Thoracic aorta (tissue), 2 donors: ENCODE measurements at regions not wholly inside any gene's neighbourhood (a gene's known extent, or its start where the extent isn't known, plus 50 kb on each side); places are given as distances from the start of the nearest gene placed in this dataset.

Experiments
- ATAC-seq: fragments of 150-250 bp; one replicate; pipeline ENCODE4 v1.8.0; 2017; ENCODE audit warnings: low read depth; ENCODE audit not compliant: insufficient number of reproducible peaks, low FRiP score
- DNase-seq: peaks from one replicate; pipeline ENCODE4 v3.0.0-alpha.2; 2020; ENCODE audit warnings: low spot score
- H3K27ac ChIP-seq, 2 donors: fragments of 200-600 bp; sonication (generic); 1 replicate in 1 of 2; 2 replicates in 1 of 2; pipeline ENCODE4 v1.5.1; 2016; ENCODE audit warnings: mild to moderate bottlenecking in 2 of 2, moderate library complexity in 2 of 2
- H3K27me3 ChIP-seq: fragments of 200-600 bp; sonication (generic); replicated peaks from 2 replicates; pipeline ENCODE4 v1.6.0; 2016; ENCODE audit warnings: mild to moderate bottlenecking; ENCODE audit not compliant: insufficient read depth
- H3K36me3 ChIP-seq: fragments of 200-600 bp; sonication (generic); one replicate; pipeline ENCODE4 v1.5.1; 2016
- H3K4me1 ChIP-seq, 2 donors: fragments of 200-600 bp; sonication (generic); 1 replicate in 1 of 2; 2 replicates in 1 of 2; pipeline versions ENCODE4 v1.5.1 to v1.6.0; 2016; ENCODE audit warnings: low read depth in 2 of 2, mild to moderate bottlenecking in 1 of 2; ENCODE audit not compliant: control insufficient read depth in 1 of 2
- H3K4me3 ChIP-seq: fragments of 200-600 bp; sonication (generic); 2 replicates; pipeline ENCODE4 v1.5.1; 2016; ENCODE audit warnings: mild to moderate bottlenecking
- H3K9me3 ChIP-seq: fragments of 200-600 bp; sonication (generic); 2 replicates; pipeline ENCODE4 v1.5.1; 2016
- TF ChIP-seq, protein P1 (sequence below): fragments of 200-600 bp; sonication (generic); IDR thresholded peaks from one replicate; pipeline ENCODE4 v1.5.1; 2019; ENCODE audit warnings: antibody characterized with exemption

DNA sequence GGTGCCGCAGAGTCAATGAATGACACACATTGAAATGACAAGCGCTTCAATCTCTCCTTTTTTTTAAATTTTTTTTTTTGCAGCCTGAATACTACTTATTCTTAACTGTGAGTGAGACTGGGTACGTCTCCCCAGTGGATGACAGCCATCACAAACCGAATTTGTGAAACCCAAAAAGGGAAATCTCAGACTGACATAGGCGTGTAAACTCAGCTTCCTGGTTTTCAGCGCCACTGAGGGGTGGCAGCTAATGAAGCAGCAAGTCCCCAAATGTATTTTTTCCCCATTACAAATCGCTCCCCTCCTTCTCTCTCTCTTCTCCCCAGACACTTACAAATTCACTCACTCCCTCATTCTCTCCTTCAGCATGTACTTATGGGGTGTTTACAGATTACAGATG lies 196.0 kb downstream of the MAF start:
- Histone ChIP-seq H3K27ac (no peak overlapping the region), H3K4me1 (no peaks in the 10 kb centered on the region), H3K27me3 (no peaks in the 10 kb centered on the region), H3K36me3 (no peaks in the 10 kb centered on the region), H3K9me3 (peaks cover 3% of the 10 kb centered on the region), H3K4me3 (no peak overlapping the region)
- no peak for ATAC-seq
- TF ChIP-seq, protein P1, sequence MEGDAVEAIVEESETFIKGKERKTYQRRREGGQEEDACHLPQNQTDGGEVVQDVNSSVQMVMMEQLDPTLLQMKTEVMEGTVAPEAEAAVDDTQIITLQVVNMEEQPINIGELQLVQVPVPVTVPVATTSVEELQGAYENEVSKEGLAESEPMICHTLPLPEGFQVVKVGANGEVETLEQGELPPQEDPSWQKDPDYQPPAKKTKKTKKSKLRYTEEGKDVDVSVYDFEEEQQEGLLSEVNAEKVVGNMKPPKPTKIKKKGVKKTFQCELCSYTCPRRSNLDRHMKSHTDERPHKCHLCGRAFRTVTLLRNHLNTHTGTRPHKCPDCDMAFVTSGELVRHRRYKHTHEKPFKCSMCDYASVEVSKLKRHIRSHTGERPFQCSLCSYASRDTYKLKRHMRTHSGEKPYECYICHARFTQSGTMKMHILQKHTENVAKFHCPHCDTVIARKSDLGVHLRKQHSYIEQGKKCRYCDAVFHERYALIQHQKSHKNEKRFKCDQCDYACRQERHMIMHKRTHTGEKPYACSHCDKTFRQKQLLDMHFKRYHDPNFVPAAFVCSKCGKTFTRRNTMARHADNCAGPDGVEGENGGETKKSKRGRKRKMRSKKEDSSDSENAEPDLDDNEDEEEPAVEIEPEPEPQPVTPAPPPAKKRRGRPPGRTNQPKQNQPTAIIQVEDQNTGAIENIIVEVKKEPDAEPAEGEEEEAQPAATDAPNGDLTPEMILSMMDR: no peak
- DNase-seq: no peak

DNA sequence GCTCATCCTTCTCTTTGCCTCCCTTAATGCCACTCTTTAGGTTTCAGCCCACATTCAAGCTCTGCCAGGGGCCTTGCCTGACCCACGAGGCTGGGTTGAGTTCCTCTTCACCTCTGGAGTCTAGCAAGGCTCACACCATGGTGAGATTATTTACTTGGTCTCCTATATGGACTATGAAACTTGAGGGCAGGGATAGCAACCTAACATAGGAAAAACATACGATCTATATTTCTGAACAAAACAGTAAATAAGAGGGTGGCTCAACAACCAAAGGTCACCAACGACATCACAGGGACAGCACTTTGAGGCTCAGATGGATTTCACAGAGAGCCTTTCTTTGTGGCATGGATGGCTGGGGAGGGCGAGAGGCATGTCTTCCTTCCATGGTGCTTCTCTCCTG lies 197.0 kb downstream of the MAF start:
- ATAC-seq (no peak), DNase-seq (no peak)
- Histone ChIP-seq H3K27me3 (no peaks in the 10 kb centered on the region), H3K9me3 (peaks cover 3% of the 10 kb centered on the region), H3K4me1 (no peaks in the 10 kb centered on the region), H3K27ac (no peak overlapping the region), H3K4me3 (no peak overlapping the region), H3K36me3 (no peaks in the 10 kb centered on the region)
- TF ChIP-seq, protein P1: no peak

DNA sequence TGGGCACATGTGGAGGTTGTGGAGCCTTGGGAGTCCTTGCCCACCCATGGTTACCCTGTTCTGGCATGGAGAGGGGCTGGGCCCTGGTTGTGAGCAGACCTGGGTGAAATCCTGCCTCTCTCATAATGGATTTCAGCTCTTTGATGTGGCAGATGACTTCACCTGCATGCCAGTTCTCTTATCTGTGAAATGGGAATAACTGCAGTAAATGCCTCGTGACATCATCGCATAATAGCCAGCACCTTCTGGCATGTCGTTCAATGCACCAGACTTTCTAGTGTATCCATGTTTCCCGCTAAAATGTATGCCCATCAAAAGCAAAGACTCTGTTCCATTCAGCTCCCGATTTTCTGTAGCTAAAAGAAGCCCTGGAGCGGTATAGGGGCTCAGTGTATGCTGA lies 197.6 kb downstream of the MAF start:
- DNase-seq: no peak
- Histone ChIP-seq H3K27ac (no peak overlapping the region), H3K36me3 (no peaks in the 10 kb centered on the region), H3K27me3 (no peaks in the 10 kb centered on the region), H3K9me3 (peaks cover 3% of the 10 kb centered on the region), H3K4me1 (no peaks in the 10 kb centered on the region), H3K4me3 (no peak overlapping the region)
- TF ChIP-seq, protein P1: no peak
- no peak for ATAC-seq

GRCh38 chr16:79402356-79402755 lies 198.2 kb downstream of the MAF start:
- H3K27ac ChIP-seq: no peak overlapping the region
- no peak overlapping the region for H3K4me3 ChIP-seq
- no peaks in the 10 kb centered on the region for H3K36me3 ChIP-seq
- H3K27me3 ChIP-seq: no peaks in the 10 kb centered on the region
- TF ChIP-seq, protein P1: no peak
- no peak for ATAC-seq
- H3K4me1 ChIP-seq: no peaks in the 10 kb centered on the region
- no peak for DNase-seq
- H3K9me3 ChIP-seq: peaks cover 3% of the 10 kb centered on the region

DNA sequence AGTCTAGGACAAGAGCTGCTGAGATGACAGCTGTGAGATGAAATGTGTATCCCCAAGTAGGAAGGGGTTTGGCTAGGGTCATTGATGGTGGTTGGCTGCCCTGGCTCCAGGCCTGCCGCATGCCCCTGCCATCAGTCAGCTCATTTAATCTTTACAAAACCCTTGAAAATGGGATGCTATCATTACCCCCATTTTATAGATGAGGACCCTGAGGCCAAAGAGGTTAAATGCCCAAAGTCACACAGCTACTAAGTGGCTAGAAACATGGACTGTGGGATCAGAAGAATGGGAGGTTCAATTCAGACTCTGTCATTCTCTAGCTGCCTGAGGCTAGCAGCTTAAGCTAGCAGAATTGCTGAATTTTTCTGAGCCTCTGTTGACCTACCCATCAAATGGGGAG lies 198.8 kb downstream of the MAF start:
- DNase-seq: no peak
- no peak for ATAC-seq
- TF ChIP-seq, protein P1: no peak
- no peaks in the 10 kb centered on the region for H3K27me3 ChIP-seq
- H3K4me1 ChIP-seq: no peaks in the 10 kb centered on the region
- no peak overlapping the region for H3K4me3 ChIP-seq
- no peak overlapping the region for H3K27ac ChIP-seq
- peaks cover 3% of the 10 kb centered on the region for H3K9me3 ChIP-seq
- no peaks in the 10 kb centered on the region for H3K36me3 ChIP-seq
